ENCODE measurements at regions not wholly inside any gene's neighbourhood (a gene's known extent, or its start where the extent isn't known, plus 50 kb on each side); places are given as distances from the start of the nearest gene placed in this dataset.

GRCh38 chr7:46058086-46058823 lies 137.2 kb upstream of the IGFBP3 start:
- TF ChIP-seq POLR2A (IDR thresholded peaks at IDR 0.05) (no peak), CTCF (IDR thresholded peaks at IDR 0.05) (no peak)
